Activated CD4-positive, alpha-beta T cell treated with anti-CD3 and anti-CD28 coated beads for 36 hours (primary cell): ENCODE measurements at regions not wholly inside any gene's neighbourhood (a gene's known extent, or its start where the extent isn't known, plus 50 kb on each side); places are given as distances from the start of the nearest gene placed in this dataset.
"Not testable (repeated sequence)": the region's sequence is repeated elsewhere in the genome, so short reads cannot be mapped to it uniquely, and the experiment has no call there.

Experiments
- ATAC-seq: fragments of 200-7000 bp; cut with Tn5 transposase; one replicate; pipeline ENCODE4 v1.10.0; 2021; ENCODE audit warnings: mild to moderate bottlenecking, moderate library complexity
- CTCF ChIA-PET: fragments of 350-600 bp; sonication (Branson Sonifier 250); formaldehyde crosslinking; loops from one replicate; lab custom pipeline; 2021; ENCODE audit warnings: antibody characterized with exemption; lab: Charles Lee
- POLR2A ChIA-PET: fragments of 350-600 bp; sonication (Branson Sonifier 250); formaldehyde crosslinking; loops from one replicate; lab custom pipeline; 2021; ENCODE audit warnings: antibody characterized with exemption, inconsistent platforms; lab: Charles Lee
- DNase-seq: peaks from one replicate; pipeline ENCODE4 v3.0.0-alpha.2; 2020
- H3K27ac Mint-ChIP-seq: one replicate; pipeline ENCODE4 v1.8.0; 2021; ENCODE audit warnings: mixed read lengths
- H3K27me3 Mint-ChIP-seq: one replicate; pipeline ENCODE4 v1.8.0; 2021; ENCODE audit warnings: mixed read lengths
- H3K36me3 Mint-ChIP-seq: one replicate; pipeline ENCODE4 v1.8.0; 2021; ENCODE audit warnings: low read depth, mixed read lengths
- H3K4me1 Mint-ChIP-seq: one replicate; pipeline ENCODE4 v1.8.0; 2021; ENCODE audit warnings: mixed read lengths
- H3K4me3 Mint-ChIP-seq: one replicate; pipeline ENCODE4 v1.8.0; 2021; ENCODE audit warnings: mild to moderate bottlenecking, moderate library complexity, mixed read lengths
- H3K9me3 Mint-ChIP-seq: one replicate; pipeline ENCODE4 v1.8.0; 2021; ENCODE audit warnings: low read depth, mixed read lengths
- intact Hi-C, 2 experiments: fragments of 100-400 bp; cut with DNase I in 1 of 2; cut with micrococcal nuclease in 1 of 2; formaldehyde crosslinking; loops; one replicate each; pipeline versions ENCODE4 v1.14.2 to v1.15.1; 2022 to 2024; cut with DNase I, micrococcal nuclease

DNA sequence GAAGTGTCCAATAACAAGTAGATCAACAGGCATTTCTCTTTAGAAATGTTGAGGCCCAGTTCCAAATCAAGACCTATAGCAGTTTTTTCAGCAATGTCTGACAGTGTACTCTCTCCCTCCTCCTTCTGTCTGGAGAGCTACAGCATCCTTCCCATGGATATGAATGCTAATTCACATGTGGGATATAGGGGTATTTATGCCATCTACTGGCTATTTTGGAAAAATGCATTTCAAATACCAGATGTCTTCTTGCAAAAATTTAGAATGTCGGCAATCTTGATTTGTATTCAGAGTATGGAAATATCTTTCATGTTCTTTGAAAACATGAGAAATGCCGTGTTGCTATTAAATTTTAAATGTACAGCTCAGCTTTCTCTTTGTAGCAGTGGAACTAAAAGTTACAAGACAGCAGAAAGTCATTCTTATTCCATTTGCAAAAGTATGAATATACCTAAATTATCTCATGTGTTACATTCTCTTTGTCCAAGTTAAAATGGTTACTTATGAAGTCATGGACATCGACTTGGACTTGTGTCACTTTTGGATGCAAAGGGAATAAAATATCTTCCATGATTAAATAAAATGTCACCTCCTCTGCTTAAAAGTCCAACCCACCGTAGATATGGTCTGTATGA lies 647.8 kb downstream of the TAF11L14 start:
- DNase-seq (no peak), ATAC-seq (no peak)
- Mint-ChIP-seq H3K27ac (no peak overlapping the region), H3K4me3 (no peak overlapping the region), H3K4me1 (no peaks in the 10 kb centered on the region), H3K9me3 (peaks cover 3% of the 10 kb centered on the region), H3K27me3 (no peaks in the 10 kb centered on the region), H3K36me3 (no peaks in the 10 kb centered on the region)
- intact Hi-C loops = loop anchor here in 1 of 2 experiments (1.0 kb wide), 1 partner anchor 1066 kb away; no protein-coding TSS in a partner anchor
- CTCF ChIA-PET = no interaction called here
- POLR2A ChIA-PET = no interaction called here

DNA sequence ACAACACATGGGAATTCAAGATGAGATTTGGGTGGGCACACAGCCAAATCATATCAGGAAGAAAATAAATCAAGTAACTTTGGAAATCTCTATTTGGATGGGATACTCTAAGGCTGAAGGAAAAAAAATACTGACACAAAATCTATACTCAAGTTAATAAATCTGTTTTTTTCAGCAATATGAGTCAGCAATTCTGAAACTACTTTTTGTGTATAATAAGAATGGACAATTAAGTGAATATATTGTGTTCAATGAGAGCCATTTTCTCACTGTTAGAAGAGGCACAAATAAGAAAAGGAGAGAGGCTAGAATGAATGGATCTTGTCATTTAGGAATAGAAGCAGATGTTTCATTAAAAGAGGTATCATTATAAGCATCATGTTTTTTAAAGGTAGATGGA lies 651.0 kb downstream of the TAF11L14 start:
- Mint-ChIP-seq H3K36me3 (no peaks in the 10 kb centered on the region), H3K4me1 (no peaks in the 10 kb centered on the region), H3K4me3 (no peak overlapping the region), H3K27ac (no peak overlapping the region), H3K9me3 (peaks cover 3% of the 10 kb centered on the region), H3K27me3 (no peaks in the 10 kb centered on the region)
- intact Hi-C loops = no loop called here
- ChIA-PET CTCF (no interaction called here), POLR2A (no interaction called here)
- DNase-seq (no peak), ATAC-seq (no peak)

DNA sequence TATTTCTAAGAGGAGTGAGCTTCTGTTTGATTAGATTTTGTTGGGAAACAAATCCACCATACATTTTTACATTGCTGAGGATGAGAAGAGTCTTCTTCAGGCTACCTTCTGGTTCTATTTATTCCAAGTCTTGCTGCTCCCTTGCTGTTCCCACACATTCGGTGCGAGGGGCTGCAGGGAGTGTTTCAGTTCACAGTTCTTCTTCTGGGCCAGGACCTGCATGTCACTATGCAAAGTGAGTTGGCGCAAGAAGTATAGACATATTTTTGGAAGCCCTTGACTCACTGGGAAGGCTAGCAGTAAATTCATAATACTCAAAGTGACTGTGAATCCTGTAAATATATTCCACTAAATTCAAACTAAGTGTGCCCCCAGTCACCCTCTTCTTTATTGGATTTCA lies 657.9 kb downstream of the TAF11L14 start:
- no peaks in the 10 kb centered on the region for H3K27me3 Mint-ChIP-seq
- CTCF ChIA-PET = no interaction called here
- H3K9me3 Mint-ChIP-seq = peaks cover 2% of the 10 kb centered on the region
- no peaks in the 10 kb centered on the region for H3K36me3 Mint-ChIP-seq
- H3K4me3 Mint-ChIP-seq = no peak overlapping the region
- no peaks in the 10 kb centered on the region for H3K4me1 Mint-ChIP-seq
- POLR2A ChIA-PET = no interaction called here
- DNase-seq (no peak), ATAC-seq (no peak)
- intact Hi-C loops = no loop called here
- no peak overlapping the region for H3K27ac Mint-ChIP-seq

DNA sequence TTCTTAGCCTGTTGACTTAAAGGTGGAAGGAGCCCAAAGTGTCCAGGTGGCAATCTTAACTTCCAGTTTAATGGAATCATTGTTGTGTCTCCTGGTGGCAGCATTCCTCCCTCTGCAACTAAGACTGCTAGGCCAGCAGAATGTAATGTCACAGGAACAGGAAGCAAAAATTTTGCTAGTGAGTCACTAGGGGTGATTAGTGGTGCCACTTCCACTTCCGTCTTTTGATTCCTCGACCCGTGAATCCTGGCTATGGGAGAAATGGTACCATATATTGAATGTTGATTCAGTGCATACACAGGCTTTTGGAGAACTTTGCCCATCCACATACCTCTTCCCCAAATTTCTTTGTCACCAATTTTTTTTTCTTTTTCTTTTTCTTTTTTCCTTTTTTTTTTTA lies 661.4 kb downstream of the TAF11L14 start:
- ATAC-seq, H3K4me1 Mint-ChIP-seq, intact Hi-C loops, H3K27me3 Mint-ChIP-seq, H3K36me3 Mint-ChIP-seq, POLR2A ChIA-PET, CTCF ChIA-PET, H3K9me3 Mint-ChIP-seq, H3K27ac Mint-ChIP-seq, DNase-seq, H3K4me3 Mint-ChIP-seq: not testable (repeated sequence)

DNA sequence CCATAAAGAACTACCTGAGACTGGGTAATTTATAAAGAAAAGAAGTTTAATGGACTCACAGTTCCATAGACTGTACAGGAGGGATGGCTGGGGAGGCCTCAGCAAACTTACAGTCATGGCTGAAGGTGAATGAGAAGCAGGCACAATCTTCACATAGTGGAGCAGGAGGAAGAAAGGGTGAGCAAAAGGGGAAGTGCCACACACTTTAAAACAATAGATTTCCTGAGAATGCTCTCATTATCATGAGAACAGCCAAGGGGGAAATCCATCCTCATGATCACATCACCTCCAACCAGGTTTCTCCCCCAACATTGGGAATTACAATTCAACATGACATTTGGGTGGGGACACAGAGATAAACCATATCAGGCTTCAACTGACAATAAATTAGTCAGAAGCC lies 664.9 kb downstream of the TAF11L14 start:
- Mint-ChIP-seq H3K4me1 (no peaks in the 10 kb centered on the region), H3K36me3 (no peaks in the 10 kb centered on the region), H3K27me3 (no peaks in the 10 kb centered on the region), H3K4me3 (no peak overlapping the region), H3K9me3 (peaks cover 2% of the 10 kb centered on the region), H3K27ac (no peak overlapping the region)
- no peak for DNase-seq
- CTCF ChIA-PET = no interaction called here
- ATAC-seq = no peak
- intact Hi-C loops = no loop called here
- POLR2A ChIA-PET = no interaction called here

GRCh38 chr5:18305288-18305924 lies 671.1 kb downstream of the TAF11L14 start:
- H3K27me3 Mint-ChIP-seq = no peaks in the 10 kb centered on the region
- intact Hi-C loops = loop anchor here in 1 of 2 experiments (1.0 kb wide), 1 partner anchor 1089 kb away; no protein-coding TSS in a partner anchor
- H3K9me3 Mint-ChIP-seq = no peaks in the 10 kb centered on the region
- no peak overlapping the region for H3K27ac Mint-ChIP-seq
- DNase-seq (peak; percentile 6), ATAC-seq (no peak)
- H3K36me3 Mint-ChIP-seq = no peaks in the 10 kb centered on the region
- H3K4me3 Mint-ChIP-seq = no peak overlapping the region
- ChIA-PET POLR2A (no interaction called here), CTCF (interaction anchor here (0.6 to 2.3 kb wide), 3 partner anchors 17 to 1089 kb away, joined by 3 to 7 read pairs (median 5); no protein-coding TSS in a partner anchor)
- no peaks in the 10 kb centered on the region for H3K4me1 Mint-ChIP-seq

DNA sequence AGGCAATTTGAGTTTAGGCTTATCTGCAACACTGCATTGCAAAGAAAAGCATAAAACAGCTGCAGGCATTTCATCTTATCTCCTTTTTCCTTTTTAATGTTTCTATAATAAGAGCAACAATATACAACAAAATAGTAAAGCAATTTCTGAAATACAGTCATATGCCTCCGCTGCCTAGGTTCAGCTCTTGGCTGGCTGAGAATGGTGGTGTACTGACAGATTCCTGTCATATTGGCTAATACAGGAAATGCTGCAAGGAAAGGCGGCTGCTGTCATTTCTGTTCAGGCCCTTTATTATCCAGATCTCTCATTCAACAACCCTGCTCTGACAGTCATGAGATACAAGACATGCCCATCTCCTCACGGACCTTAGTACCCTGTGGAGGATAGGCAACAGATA lies 677.0 kb downstream of the TAF11L14 start:
- DNase-seq (no peak), ATAC-seq (no peak)
- H3K4me1 Mint-ChIP-seq = no peaks in the 10 kb centered on the region
- ChIA-PET POLR2A (no interaction called here), CTCF (interaction anchor here (1.0 kb wide), 1 partner anchor 1179 kb away, joined by 3 read pairs; no protein-coding TSS in a partner anchor)
- no peaks in the 10 kb centered on the region for H3K36me3 Mint-ChIP-seq
- H3K27ac Mint-ChIP-seq = no peak overlapping the region
- intact Hi-C loops = loop anchor here in 1 of 2 experiments (10.0 kb wide), 1 partner anchor 1516 kb away; no protein-coding TSS in a partner anchor
- no peaks in the 10 kb centered on the region for H3K27me3 Mint-ChIP-seq
- H3K9me3 Mint-ChIP-seq = no peaks in the 10 kb centered on the region
- no peak overlapping the region for H3K4me3 Mint-ChIP-seq

- Mint-ChIP-seq H3K36me3 (no peaks in the 10 kb centered on the region), H3K4me3 (no peak overlapping the region), H3K27ac (no peak overlapping the region), H3K4me1 (no peaks in the 10 kb centered on the region), H3K27me3 (no peaks in the 10 kb centered on the region), H3K9me3 (no peaks in the 10 kb centered on the region)
- ChIA-PET CTCF (interaction anchor here (0.7 to 1.0 kb wide), 2 partner anchors 1096 to 1179 kb away, joined by 3 read pairs; no protein-coding TSS in a partner anchor), POLR2A (no interaction called here)
- no peak for ATAC-seq
- intact Hi-C loops = loop anchor here in 1 of 2 experiments (10.0 kb wide), 1 partner anchor 1517 kb away; no protein-coding TSS in a partner anchor
- no peak for DNase-seq
Observed at GRCh38 chr5:18312016-18312415, 677.8 kb downstream of the TAF11L14 start.

DNA sequence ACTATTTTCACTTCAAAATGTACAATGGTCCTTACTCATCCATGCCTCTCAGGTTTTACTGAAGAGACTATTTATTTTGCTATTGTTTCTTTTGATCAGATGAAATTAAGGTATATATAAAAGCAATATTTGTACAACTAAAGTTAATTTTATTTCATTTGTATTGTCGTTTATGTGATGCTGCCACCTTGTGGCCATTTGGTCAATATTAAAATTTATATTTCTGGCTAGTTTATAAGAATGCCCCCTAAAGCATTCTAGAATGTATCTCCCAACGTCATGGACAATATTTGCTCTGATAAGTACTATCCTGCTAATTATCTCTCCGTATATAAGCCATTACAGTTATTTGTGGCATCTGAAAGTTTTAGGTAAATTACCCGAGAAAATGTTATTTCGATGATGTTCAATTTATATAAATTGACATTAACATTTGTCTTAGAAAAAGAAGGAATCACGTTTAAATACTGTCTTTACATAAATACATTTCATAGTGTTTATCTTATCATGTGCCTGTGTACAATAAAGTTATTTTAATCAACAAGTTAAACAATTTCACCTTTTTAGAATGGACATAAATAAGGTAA lies 680.0 kb downstream of the TAF11L14 start:
- intact Hi-C loops = loop anchor here (1.0 to 10.0 kb wide), 2 partner anchors 1098 to 1519 kb away; no protein-coding TSS in a partner anchor
- Mint-ChIP-seq H3K27me3 (no peaks in the 10 kb centered on the region), H3K27ac (no peak overlapping the region), H3K36me3 (no peaks in the 10 kb centered on the region), H3K9me3 (no peaks in the 10 kb centered on the region), H3K4me1 (no peaks in the 10 kb centered on the region), H3K4me3 (no peak overlapping the region)
- DNase-seq (peak; percentile 20), ATAC-seq (no peak)
- ChIA-PET CTCF (interaction anchor here (0.6 to 2.3 kb wide), 3 partner anchors 1099 to 1531 kb away, joined by 3 to 21 read pairs (median 4); no protein-coding TSS in a partner anchor), POLR2A (no interaction called here)

GRCh38 chr5:18321262-18321942 lies 687.1 kb downstream of the TAF11L14 start:
- POLR2A ChIA-PET = no interaction called here
- H3K4me3 Mint-ChIP-seq = no peak overlapping the region

GRCh38 chr5:18323891-18324290 lies 689.6 kb downstream of the TAF11L14 start:
- no peak for ATAC-seq
- Mint-ChIP-seq H3K27me3 (peaks cover 2% of the 10 kb centered on the region), H3K4me1 (no peaks in the 10 kb centered on the region), H3K27ac (no peak overlapping the region), H3K36me3 (no peaks in the 10 kb centered on the region), H3K4me3 (no peak overlapping the region), H3K9me3 (peaks cover 6% of the 10 kb centered on the region)
- ChIA-PET POLR2A (no interaction called here), CTCF (no interaction called here)
- intact Hi-C loops = no loop called here
- DNase-seq = no peak

More at GRCh38 chr5:18321262-18321942, 687.1 kb downstream of the TAF11L14 start:
- no peaks in the 10 kb centered on the region for H3K36me3 Mint-ChIP-seq
- H3K27ac Mint-ChIP-seq = no peak overlapping the region
- no peak for DNase-seq
- intact Hi-C loops = no loop called here
- CTCF ChIA-PET = no interaction called here
- no peaks in the 10 kb centered on the region for H3K4me1 Mint-ChIP-seq
- H3K27me3 Mint-ChIP-seq = peaks cover 2% of the 10 kb centered on the region
- peaks cover 6% of the 10 kb centered on the region for H3K9me3 Mint-ChIP-seq
- no peak for ATAC-seq
